Fibroblast of skin of left biceps (primary cell): ENCODE measurements at regions not wholly inside any gene's neighbourhood (a gene's known extent, or its start where the extent isn't known, plus 50 kb on each side); places are given as distances from the start of the nearest gene placed in this dataset.

ENCODE experiments used
- DNase-seq, 2 experiments: peaks; one replicate each; pipeline ENCODE4 v3.0.0-alpha.2; 2013; ENCODE audit warnings: low read depth in 2 of 2

DNA sequence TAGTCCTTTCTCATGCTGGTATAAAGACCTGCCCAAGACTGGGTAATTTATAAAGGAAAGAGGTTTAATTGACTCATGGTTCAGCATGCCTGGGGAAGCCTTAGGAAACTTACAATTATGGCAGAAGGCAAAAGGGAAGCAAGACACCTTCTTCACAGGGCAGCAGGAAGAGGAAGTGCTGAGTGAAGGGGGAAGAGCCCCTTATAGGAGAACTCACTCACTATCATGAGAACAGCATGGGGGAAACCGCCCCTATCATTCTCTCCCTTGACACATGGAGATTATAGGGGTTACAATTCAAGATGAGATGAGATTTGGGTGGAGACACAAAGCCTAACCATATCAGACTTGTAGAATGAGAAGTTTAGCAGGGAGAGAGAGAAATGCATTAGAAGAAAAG, 373.3 kb upstream of the DIAPH2 start:
- DNase-seq: no peak

DNA sequence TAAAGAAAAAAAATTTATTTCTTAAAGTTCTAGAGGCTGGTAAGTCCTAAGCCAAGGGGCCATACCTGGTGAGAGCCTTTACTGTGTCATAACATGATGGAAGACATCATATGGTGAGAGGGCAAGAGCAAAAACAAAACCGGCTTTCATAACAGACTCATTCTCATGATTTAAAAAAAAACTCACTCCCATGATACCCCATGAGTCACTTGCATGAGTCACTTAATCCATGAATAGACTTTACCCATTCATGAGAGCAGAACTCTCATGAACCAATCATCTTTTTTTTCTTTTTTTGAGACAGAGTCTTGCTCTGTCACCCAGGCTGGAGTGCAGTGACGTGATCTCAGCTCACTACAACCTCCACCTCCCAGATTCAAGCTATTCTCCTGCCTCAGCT, 369.7 kb upstream of the DIAPH2 start:
- DNase-seq: no peak

DNA sequence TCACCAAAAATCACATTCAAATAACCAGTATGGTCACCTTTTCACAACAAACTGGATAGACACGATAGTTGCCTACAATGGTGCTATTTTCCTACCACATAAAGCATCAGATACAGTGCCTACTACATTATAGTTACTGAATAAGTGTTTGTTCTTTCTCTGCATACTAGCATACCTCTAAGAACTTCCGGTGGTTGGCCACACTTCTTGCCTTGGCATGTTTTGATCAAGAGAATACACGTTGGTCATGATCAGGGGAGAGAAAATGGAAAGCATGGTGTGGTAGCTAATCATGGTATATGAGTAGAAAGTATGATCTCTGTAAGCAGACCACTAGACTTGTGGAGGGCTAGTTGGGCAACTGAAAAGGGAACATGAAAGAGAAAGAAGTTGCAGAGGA, 322.8 kb upstream of the DIAPH2 start:
- no peak for DNase-seq

DNA sequence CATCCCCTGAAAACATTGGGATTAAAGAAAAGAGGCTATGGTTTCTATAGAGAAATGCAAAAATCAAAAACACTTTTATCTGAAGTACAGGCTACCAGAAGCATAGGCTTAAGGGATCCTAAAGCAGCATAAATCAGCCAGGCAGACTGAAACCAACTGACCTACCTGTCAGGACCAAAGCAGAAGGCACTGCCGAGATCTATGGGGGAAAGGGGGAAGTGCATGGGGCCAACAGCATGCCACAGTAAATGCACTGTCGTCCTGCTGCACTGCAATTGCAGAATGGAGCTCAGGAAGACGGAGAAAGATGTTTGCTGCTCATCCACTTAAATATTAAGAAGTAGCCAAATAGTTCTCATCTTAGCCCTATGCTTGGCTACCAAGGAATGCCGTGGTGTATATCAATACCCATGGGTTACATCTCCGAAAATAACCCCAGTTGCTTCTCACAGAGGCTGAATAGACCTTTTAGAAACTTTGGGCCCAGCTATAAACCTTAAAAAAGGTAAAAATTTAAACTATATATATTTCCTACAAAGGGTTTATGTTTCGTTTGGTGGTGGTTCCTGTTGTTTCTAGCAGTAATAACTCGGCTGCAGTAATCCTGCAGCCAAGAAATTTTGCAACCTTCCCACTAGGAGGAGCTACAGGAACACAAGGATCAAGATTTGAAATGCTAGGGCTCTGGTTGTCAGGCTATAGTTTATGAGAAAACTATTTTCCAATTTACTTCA, 312.2 kb upstream of the DIAPH2 start:
- DNase-seq: peak; percentile 5 to 12

DNA sequence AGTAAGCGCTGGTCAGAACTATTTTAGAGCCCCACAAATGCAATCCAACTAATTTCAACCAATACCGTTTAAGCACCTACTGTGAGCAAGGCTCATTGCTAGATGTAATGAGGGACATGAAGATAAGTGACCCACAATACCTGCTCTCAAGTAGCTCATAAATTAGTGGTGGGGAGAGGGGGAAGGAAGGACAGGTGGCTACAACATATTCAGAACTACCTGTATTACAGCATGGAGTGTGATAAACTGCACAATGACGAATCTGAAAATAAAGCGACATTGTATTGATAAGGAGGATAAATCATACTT, 311.6 kb upstream of the DIAPH2 start:
- DNase-seq: no peak

DNA sequence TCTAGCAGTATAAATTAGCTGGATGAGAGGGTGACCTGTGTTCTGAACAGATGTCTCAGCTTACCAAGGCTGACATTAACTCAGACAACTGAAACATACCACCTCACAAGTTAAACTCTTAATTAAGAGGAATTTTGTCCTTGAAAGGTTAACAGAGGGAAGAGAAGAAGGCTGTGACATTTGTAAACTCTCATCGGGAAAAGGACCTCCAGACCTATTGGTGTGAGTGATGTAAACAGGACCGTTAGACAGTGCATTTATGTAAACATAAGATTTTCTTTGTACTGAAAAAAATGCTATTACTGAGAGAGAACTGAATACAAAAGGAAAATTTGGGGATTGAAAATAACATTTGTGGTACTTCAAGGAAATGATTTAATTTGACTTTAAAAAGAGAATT, 308.4 kb upstream of the DIAPH2 start:
- DNase-seq: no peak

DNA sequence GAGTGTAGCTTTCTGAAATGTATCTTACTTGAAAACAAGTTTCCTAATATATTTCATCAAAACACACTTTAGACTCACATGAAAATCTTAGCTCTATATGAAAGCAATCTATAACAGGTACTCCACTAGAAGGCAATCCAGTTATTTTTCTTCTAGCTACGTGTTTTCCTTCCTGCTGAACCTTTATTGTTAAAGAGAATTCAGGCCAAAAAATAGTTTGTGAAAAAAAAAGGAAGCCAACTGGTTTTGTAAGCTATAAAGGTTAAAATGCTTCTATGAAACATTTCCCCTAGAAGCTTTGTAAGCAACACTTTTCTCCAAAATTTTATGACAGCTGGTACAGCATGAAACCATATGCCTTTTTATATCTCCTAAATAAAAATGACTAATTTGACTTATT, 304.7 kb upstream of the DIAPH2 start:
- DNase-seq: no peak

DNA sequence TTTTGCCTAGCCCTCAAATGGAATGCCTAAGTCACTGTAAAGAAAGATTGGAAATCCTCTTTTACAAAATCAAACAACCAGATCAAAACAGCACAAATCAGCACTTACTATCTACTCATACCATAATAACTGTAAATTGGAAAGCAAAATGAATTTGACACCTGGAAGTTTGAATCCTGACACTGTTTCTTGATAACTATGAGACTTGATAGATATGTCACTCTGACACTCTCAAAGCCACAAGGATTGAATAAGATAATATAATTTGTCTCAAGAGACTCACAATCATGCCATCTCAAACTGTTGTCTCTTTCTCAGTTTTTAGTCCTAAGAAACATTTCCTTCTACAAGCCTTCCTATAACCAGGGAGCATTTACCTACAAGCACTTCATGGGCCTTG, 302.6 kb upstream of the DIAPH2 start:
- DNase-seq: no peak

DNA sequence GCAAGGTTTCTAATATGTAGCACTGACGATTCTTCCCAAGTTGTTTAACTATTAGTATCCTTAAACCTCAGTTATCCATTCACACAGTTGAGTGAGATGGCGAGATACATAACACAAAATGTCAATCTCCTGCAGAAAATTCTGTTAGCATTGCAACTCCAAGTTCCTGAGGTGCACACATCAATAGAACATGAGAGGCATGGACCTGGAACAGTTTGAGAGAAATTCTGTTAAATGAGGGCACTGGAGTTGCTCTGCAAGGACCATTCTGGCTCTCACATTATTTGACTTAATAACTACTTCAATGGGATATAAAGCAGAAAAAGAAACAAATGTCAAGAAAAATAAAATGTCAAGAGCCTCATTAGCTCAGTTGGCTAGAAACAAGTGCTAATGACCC, 301.2 kb upstream of the DIAPH2 start:
- no peak for DNase-seq

DNA sequence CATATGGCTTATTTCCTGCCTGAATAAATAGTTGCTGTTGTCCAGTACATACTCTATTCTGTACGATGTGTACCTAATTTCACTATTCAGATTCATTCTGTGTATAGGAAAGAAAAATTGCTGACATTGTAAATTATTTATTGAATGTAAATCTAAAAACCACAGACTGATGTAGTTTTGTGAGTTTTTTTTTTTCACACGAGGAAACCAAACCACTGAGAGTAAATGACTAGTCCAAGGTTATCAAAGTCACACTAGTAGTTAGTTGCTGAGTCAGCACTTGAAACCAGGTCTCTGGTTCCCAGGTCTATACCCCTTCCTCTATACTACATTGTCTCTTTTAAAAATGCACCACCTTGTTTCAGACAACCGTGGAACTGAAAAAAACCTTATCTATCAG, 298.3 kb upstream of the DIAPH2 start:
- no peak for DNase-seq

DNA sequence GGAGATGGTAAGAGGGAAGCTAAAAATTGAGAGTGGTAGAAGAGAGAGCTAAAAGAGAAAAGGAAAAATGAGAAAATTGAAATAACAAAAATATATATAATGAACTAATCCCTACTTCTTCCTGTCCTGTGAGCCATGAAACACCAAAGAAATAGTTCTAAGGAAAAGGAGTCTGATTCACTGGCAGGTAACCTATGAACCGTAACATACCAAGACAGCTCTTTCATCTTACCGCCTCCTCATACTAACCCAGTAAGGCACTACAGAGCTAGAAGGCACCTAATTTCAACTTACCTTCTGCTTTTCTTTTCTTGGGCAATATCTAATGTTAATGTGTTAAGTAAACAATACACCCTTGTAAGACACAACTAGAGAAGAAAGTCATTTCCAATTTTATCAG, 297.7 kb upstream of the DIAPH2 start:
- no peak for DNase-seq

DNA sequence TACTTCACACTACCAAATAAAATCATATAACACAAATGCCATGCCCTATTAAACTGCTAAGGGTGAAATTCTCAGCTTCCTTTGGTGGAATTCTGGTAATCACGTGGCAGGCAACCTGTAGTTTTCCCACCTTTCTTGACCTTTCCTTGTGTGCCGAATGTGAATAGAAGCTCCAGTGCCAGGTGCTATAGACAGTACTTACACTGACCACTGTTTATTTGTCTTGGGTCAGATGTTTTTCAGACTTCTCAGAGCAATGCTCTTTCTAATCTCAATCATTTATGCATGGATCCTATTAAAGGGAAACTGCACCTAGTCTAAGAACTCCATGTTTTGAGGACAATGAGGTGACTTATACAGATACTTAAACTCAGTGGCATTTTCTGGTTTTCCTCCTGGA, 296.8 kb upstream of the DIAPH2 start:
- DNase-seq: no peak

DNA sequence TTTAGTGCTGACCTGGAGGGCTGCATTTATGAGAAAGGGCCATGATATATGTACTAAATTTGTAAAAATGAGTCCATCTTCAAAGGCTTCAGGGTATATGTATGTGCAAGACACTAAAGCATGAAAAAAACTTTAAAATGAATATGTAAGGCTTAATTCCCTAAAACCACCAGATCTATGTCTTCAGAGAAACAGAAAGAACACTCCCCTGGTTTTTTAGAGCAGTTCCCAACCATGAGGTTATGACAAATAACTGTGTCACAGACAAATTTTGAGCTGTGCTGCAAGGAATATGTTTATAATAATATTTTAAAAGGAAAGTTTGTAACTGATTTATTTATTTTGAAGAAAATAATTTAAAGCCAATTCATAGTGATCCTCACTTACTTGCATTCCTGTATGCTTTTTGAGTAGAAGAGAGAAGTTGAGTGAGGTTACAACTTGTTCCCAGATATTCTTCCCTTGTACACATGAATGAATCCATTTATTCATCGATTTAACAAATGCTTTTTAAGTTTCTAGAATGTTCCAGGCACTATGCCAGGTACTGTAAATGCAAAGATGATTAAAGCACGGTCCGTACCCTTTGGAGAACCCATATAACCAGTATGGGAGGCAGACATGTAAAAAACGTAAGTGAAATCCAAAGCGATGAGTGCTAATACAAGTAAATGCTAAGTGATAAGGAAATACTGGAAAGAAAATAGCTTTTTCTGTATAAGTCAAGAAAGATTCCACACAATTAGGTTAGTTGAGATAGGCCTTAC, 295.2 kb upstream of the DIAPH2 start:
- DNase-seq: no peak

DNA sequence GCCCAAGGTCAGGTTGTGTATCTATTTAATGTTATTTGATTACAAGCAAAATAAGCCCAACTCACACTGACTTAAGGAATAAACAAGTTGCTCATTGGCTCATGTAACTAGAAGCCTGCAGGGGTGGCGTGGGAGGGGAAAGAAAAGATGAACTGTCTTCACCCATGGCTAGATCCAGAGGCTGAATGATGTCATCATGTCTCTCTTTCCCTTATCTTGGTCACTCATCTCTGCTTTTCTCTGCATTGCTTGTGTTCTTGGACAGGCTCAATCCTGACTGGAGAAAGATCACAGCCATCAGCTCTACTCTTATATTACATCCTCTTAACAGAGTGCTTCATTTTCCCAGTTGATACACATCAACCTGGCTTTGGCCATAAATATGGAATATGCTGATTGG, 290.0 kb upstream of the DIAPH2 start:
- no peak for DNase-seq

DNA sequence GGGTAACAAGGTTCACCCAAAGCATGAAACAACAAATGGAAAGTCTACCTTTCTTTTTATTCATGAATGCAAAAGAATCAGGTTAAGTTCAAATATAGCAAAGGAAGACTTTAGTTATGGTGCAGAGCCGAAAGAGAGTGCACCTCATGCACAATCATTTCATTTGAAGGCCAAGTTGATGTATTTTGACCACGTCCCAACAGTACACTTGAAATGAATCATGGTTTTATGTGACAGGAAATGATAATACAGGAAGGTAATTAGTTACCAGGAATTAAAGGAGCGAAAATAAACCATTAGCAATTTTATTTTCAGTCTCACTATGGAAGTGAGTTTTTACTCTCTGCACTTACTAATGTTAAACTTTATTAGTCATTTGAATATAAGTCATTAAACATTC, 281.2 kb upstream of the DIAPH2 start:
- DNase-seq: no peak

DNA sequence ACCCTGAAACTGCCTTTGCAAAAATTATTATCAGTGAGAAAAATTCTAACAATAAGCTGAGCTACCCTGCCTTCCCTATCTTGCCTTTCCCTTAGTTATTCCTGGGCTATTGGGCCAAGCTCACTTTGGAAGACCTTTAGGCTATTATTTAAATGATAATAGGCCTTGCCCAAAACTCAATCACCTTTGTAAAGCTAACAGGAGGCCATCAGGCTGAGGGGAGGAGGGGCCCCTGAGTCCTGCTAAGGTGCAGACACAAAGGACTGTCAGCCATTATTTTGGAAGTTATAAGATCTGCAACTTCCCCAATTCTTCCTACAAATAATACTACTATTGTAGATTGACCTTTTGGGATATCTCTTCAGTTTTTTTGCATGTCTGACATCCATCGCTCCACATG, 278.8 kb upstream of the DIAPH2 start:
- no peak for DNase-seq

DNA sequence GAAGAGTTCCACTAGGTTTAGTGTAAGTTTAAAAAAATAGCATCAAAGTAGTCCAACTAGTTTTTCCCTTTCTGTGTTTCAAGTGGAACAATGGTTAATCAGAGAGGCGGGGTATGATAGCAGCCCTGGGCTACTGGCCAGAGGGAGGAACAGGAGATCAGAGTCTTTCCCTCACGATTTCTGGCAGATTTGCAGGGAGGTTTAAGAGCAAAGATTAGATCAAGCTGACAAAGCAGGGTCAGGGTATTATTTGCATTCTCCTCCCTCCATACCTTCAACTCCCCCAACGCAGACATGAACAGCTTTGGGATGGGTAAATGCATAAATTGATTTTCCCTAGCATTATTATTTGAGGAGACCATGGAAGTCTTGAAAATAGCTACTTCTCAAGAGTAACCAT, 277.6 kb upstream of the DIAPH2 start:
- DNase-seq: no peak

DNA sequence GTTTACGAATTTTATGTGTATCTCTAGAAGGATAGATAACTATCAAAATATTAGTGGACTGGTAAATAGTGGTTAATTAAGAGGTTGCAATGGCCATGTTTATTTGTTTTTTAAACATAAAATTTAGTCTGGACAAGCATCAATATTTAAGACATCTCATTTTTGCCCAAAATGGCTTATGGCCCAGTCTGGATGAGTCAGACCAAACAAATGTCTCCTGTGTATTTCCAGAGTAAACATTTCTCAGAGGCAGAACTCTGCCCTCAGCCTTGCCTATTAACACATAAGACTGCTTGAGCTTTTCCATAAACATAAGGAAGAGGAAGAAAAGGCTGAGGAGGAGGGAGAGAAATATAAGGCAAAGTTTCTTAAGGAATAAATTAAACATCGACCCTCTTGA, 277.1 kb upstream of the DIAPH2 start:
- DNase-seq: peak; percentile 3 to 5

DNA sequence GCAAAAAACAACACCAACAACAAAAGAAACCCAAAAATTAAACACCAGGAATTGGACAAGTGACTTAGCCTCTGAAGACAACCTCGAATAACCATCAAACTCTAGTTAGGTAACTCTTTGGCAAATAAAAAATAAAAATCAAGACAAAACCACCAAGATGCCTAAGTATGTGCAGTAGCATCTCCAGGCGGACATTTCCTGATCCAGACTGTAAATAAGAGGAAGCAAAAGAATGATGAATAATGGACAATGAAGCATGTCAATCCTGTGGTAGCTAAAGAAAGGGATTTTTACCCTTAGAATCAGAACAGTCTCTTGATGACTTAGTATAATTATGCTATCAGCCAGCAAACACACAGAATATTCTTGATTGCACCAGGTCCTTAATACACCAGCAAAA, 276.7 kb upstream of the DIAPH2 start:
- no peak for DNase-seq

DNA sequence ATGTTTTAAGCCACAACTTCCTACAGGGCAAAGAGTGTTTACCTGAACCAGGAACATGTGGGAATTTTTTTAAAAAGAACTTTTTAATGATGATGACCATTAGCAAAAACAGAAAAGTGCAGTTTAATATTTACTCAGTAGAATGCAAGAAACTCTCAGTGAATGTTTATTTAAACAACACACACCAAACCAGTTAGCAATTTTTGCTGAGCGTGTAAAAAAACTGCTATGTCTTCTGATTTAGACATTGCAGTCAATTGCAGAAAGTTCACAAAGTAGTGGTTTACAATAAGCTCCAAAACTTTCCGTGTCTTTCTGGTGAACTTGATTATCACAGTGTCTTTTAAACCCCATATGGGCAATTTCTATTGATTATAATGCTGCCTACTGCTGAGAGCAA, 273.7 kb upstream of the DIAPH2 start:
- no peak for DNase-seq

DNA sequence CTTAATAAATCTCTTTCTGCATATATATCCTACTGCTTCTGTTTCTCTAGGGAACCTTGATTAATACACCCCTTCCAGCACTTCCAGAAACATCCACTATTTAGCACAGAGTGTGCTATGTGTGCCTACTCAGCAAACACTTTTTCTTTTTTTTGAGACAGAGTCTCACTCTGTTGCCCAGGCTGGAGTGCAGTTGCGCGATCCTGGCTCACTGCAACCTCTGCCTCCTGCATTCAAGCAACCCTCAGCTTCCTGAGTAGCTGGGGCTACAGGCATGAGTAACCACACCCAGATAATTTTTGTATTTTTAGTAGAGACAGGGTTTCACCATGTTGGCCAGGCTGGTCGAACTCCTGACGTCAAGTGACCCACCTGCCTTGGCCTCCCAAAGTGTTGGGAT, 266.9 kb upstream of the DIAPH2 start:
- DNase-seq: no peak

DNA sequence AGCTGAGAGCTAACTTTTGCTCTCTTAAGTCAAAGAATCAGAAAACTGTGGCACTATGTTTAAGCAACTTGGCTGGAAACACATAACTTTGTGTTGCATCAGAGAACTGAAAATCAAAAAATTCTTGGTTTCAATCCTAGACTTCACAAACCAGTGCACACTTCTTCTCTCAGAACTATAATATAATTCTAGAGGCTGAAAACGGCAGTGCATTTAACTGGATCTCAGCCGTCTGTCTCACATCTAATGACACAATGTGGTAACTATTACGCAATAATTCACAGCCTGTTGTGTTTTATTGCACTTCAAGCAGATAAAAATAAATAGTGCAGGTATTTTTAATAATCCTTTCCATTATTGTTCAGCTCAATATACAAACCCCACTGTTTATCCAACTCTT, 260.6 kb upstream of the DIAPH2 start:
- DNase-seq: no peak

DNA sequence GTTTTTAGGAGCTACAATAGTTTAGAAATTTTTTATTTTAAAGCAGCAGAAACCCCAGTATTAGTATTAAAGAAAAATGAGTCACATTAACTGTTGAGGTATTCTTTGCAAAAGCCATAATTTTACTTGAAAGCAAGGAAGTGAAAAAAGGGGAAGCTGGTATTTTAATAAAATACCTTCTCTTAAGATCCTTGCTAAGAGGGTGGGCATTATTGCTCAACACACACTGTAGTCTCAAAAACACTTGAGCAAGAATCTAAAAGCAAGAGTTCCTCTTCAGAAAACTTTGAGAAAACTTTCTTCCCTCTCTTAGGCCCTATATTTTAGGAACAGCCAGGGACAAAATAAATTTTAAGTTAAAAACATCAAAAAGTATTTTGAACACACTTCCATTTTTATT, 259.4 kb upstream of the DIAPH2 start:
- no peak for DNase-seq
